Type B pancreatic cell (in vitro differentiated cells): ENCODE measurements at regions not wholly inside any gene's neighbourhood (a gene's known extent, or its start where the extent isn't known, plus 50 kb on each side); places are given as distances from the start of the nearest gene placed in this dataset.

Source experiments
- DNase-seq: peaks from one replicate; pipeline ENCODE4 v3.0.0; 2021; ENCODE audit warnings: mixed read lengths; ENCODE audit not compliant: unreplicated experiment; ENCODE audit errors: extremely low spot score
- H3K27ac Mint-ChIP-seq: 2 replicates; pipeline ENCODE4 v1.8.0; 2021; ENCODE audit warnings: mild to moderate bottlenecking, mixed read lengths
- H3K27me3 Mint-ChIP-seq: 2 replicates; pipeline ENCODE4 v1.8.0; 2021; ENCODE audit warnings: mixed read lengths
- H3K36me3 Mint-ChIP-seq: 2 replicates; pipeline ENCODE4 v1.8.0; 2021; ENCODE audit warnings: mixed read lengths
- H3K4me1 Mint-ChIP-seq: one replicate; pipeline ENCODE4 v1.8.0; 2021; ENCODE audit warnings: mixed read lengths; ENCODE audit not compliant: unreplicated experiment
- H3K4me3 Mint-ChIP-seq: 2 replicates; pipeline ENCODE4 v1.8.0; 2021; ENCODE audit warnings: mild to moderate bottlenecking, mixed read lengths
- H3K9me3 Mint-ChIP-seq: 2 replicates; pipeline ENCODE4 v1.8.0; 2021; ENCODE audit warnings: mixed read lengths
- CTCF ChIP-seq: fragments of 200-600 bp; sonication (generic); conservative IDR thresholded peaks from 2 replicates; pipeline ENCODE4 v1.5.0; 2021; ENCODE audit warnings: antibody characterized with exemption, mild to moderate bottlenecking

- no peaks in the 10 kb centered on the region for H3K9me3 Mint-ChIP-seq
- no peaks in the 10 kb centered on the region for H3K36me3 Mint-ChIP-seq
- H3K27me3 Mint-ChIP-seq: no peaks in the 10 kb centered on the region
- no peak overlapping the region for H3K27ac Mint-ChIP-seq
- no peak for DNase-seq
- TF ChIP-seq CTCF: no peak
- no peak overlapping the region for H3K4me3 Mint-ChIP-seq
- H3K4me1 Mint-ChIP-seq: no peaks in the 10 kb centered on the region
Observed at GRCh38 chr11:69370984-69371709, 77.2 kb downstream of the MYEOV start.

GRCh38 chr11:69371731-69372588 lies 78.0 kb downstream of the MYEOV start:
- TF ChIP-seq CTCF: no peak
- H3K27ac Mint-ChIP-seq: no peak overlapping the region
- no peak overlapping the region for H3K4me3 Mint-ChIP-seq

GRCh38 chr11:69372589-69373250 lies 78.8 kb downstream of the MYEOV start:
- DNase-seq: no peak

More at GRCh38 chr11:69371731-69372588, 78.0 kb downstream of the MYEOV start:
- peak; percentile 58 for DNase-seq
- no peaks in the 10 kb centered on the region for H3K27me3 Mint-ChIP-seq
- H3K36me3 Mint-ChIP-seq: no peaks in the 10 kb centered on the region
- no peaks in the 10 kb centered on the region for H3K9me3 Mint-ChIP-seq
- no peaks in the 10 kb centered on the region for H3K4me1 Mint-ChIP-seq

GRCh38 chr11:69373251-69373635 lies 79.3 kb downstream of the MYEOV start:
- no peak overlapping the region for H3K27ac Mint-ChIP-seq

More at GRCh38 chr11:69372589-69373250, 78.8 kb downstream of the MYEOV start:
- H3K9me3 Mint-ChIP-seq: no peaks in the 10 kb centered on the region
- TF ChIP-seq CTCF: no peak
- no peaks in the 10 kb centered on the region for H3K36me3 Mint-ChIP-seq
- no peaks in the 10 kb centered on the region for H3K27me3 Mint-ChIP-seq
- no peak overlapping the region for H3K27ac Mint-ChIP-seq
- H3K4me1 Mint-ChIP-seq: no peaks in the 10 kb centered on the region
- no peak overlapping the region for H3K4me3 Mint-ChIP-seq

More at GRCh38 chr11:69373251-69373635, 79.3 kb downstream of the MYEOV start:
- Mint-ChIP-seq H3K9me3 (no peaks in the 10 kb centered on the region), H3K27me3 (no peaks in the 10 kb centered on the region), H3K4me3 (no peak overlapping the region), H3K36me3 (no peaks in the 10 kb centered on the region), H3K4me1 (no peaks in the 10 kb centered on the region)
- TF ChIP-seq CTCF: no peak
- DNase-seq: no peak
